Thyroid gland (tissue), 4 donors: ENCODE measurements at regions not wholly inside any gene's neighbourhood (a gene's known extent, or its start where the extent isn't known, plus 50 kb on each side); places are given as distances from the start of the nearest gene placed in this dataset.

Experiments
- POLR2A ChIP-seq, 2 donors: fragments of 450-650 bp; IDR thresholded peaks; one replicate each; pipeline ENCODE4 v1.6.1; 2017; ENCODE audit warnings: antibody characterized with exemption in 2 of 2, mild to moderate bottlenecking in 2 of 2, moderate library complexity in 1 of 2
- TF ChIP-seq, protein P1 (sequence below), 6 experiments: fragments of 200-600 bp in 3 of 6; fragments of 450-650 bp in 3 of 6; sonication (generic) in 3 of 6; IDR thresholded peaks; one replicate each; pipeline ENCODE4 v1.5.1; 2016 to 2019; ENCODE audit warnings: antibody characterized with exemption in 6 of 6, mild to moderate bottlenecking in 2 of 6, inconsistent platforms in 1 of 6, moderate library complexity in 1 of 6

DNA sequence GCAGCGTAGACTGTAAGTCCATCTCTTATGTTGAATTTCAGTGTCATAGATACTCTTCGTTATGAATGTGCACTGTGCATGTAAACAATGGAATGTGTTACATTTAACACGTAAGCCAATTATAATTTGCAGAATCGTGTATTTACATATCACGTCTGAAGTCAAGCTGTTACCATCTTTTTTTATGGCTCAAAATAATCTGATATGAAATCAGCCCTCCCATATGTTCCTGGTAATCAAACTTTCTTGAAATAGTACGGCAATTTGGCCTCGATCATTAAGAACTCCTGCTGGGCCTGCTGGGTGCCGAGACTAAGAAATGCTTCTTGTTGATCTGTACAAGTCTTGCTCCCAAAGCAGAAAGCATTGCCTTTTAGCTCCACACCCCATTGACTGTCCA is 89.6 kb upstream of the DOK5 start:
- TF ChIP-seq POLR2A (IDR thresholded peaks at IDR 0.05) = no peak
- TF ChIP-seq, protein P1, sequence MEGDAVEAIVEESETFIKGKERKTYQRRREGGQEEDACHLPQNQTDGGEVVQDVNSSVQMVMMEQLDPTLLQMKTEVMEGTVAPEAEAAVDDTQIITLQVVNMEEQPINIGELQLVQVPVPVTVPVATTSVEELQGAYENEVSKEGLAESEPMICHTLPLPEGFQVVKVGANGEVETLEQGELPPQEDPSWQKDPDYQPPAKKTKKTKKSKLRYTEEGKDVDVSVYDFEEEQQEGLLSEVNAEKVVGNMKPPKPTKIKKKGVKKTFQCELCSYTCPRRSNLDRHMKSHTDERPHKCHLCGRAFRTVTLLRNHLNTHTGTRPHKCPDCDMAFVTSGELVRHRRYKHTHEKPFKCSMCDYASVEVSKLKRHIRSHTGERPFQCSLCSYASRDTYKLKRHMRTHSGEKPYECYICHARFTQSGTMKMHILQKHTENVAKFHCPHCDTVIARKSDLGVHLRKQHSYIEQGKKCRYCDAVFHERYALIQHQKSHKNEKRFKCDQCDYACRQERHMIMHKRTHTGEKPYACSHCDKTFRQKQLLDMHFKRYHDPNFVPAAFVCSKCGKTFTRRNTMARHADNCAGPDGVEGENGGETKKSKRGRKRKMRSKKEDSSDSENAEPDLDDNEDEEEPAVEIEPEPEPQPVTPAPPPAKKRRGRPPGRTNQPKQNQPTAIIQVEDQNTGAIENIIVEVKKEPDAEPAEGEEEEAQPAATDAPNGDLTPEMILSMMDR (IDR thresholded peaks at IDR 0.05) = no peak
